Esophagus muscularis mucosa (tissue), 4 donors: ENCODE measurements at regions not wholly inside any gene's neighbourhood (a gene's known extent, or its start where the extent isn't known, plus 50 kb on each side); places are given as distances from the start of the nearest gene placed in this dataset.

Source experiments
- DNase-seq: peaks from one replicate; pipeline ENCODE4 v3.0.0-alpha.2; 2017; ENCODE audit errors: extremely low spot score
- H3K27ac ChIP-seq, 4 donors: fragments of 200-600 bp; sonication (generic); replicated peaks in 1 of 4; 1 replicate in 3 of 4; 2 replicates in 1 of 4; pipeline ENCODE4 v1.5.1; 2016 to 2019; ENCODE audit warnings: mild to moderate bottlenecking in 1 of 4
- H3K27me3 ChIP-seq, 4 donors: fragments of 200-600 bp; sonication (generic); one replicate each; pipeline versions ENCODE4 v1.5.1 to v1.6.0; 2016 to 2019
- H3K36me3 ChIP-seq, 4 donors: fragments of 200-600 bp; sonication (generic); one replicate each; pipeline ENCODE4 v1.5.1; 2016 to 2019
- H3K4me1 ChIP-seq, 4 donors: fragments of 200-600 bp; sonication (generic); one replicate each; pipeline ENCODE4 v1.5.1; 2016 to 2019
- H3K4me3 ChIP-seq, 4 donors: fragments of 200-600 bp; sonication (generic); 1 replicate in 2 of 4; 2 replicates in 2 of 4; pipeline ENCODE4 v1.5.1; 2016 to 2019; ENCODE audit warnings: mild to moderate bottlenecking in 4 of 4, moderate library complexity in 1 of 4
- H3K9me3 ChIP-seq, 4 donors: fragments of 200-600 bp; sonication (generic); 1 replicate in 3 of 4; 2 replicates in 1 of 4; pipeline ENCODE4 v1.5.1; 2016 to 2019
- CTCF ChIP-seq, 3 experiments: fragments of 200-600 bp in 2 of 3; fragments of 450-650 bp in 1 of 3; sonication (generic) in 2 of 3; IDR thresholded peaks; one replicate each; pipeline ENCODE4 v1.5.1; 2017 to 2019; ENCODE audit warnings: antibody characterized with exemption in 3 of 3, mild to moderate bottlenecking in 2 of 3, moderate library complexity in 1 of 3
- EP300 ChIP-seq: sonication (generic); formaldehyde crosslinking; IDR thresholded peaks from one replicate; pipeline ENCODE4 v1.6.1; 2017; ENCODE audit warnings: antibody characterized with exemption
- POLR2A ChIP-seq: fragments of 450-650 bp; IDR thresholded peaks from one replicate; pipeline ENCODE4 v1.6.1; 2017; ENCODE audit warnings: antibody characterized with exemption, moderate library complexity, mild to moderate bottlenecking, low read depth
- POLR2AphosphoS5 ChIP-seq, 2 donors: sonication (generic); formaldehyde crosslinking; IDR thresholded peaks; one replicate each; pipeline ENCODE4 v1.6.1; 2017; ENCODE audit warnings: antibody characterized with exemption in 2 of 2
- WGBS: methylation state at CpG from one replicate; pipeline ENCODE4 v1.1.5; 2018; 5-methylcytosine and 5-hydroxymethylcytosine counted together
- intact Hi-C: fragments of 100-400 bp; cut with DNase I; formaldehyde crosslinking; loops from one replicate; pipeline ENCODE4 v1.15.1; 2023

GRCh38 chr16:85983064-85983463, 84.1 kb downstream of the IRF8 start:
- Histone ChIP-seq H3K4me1 (peaks cover 0 to 5% (median 4%) of the 10 kb centered on the region in 4 donors), H3K27me3 (peaks cover 0 to 23% (median 0%) of the 10 kb centered on the region in 4 donors), H3K36me3 (no peaks in the 10 kb centered on the region), H3K4me3 (no peak overlapping the region), H3K9me3 (no peaks in the 10 kb centered on the region), H3K27ac (no peak overlapping the region)
- WGBS: 81% methylated on average over 3 of the region's 12 CpGs
- TF ChIP-seq CTCF (IDR thresholded peaks at IDR 0.05) (no peak), POLR2A (no peak), POLR2AphosphoS5 (IDR thresholded peaks at IDR 0.05) (no peak), EP300 (no peak)
- DNase-seq: no peak
- intact Hi-C loops: no loop called here

GRCh38 chr16:85983606-85984230, 84.8 kb downstream of the IRF8 start:
- no peak for DNase-seq
- no peaks in the 10 kb centered on the region for H3K9me3 ChIP-seq
- no peak overlapping the region for H3K4me3 ChIP-seq
- intact Hi-C loops: no loop called here
- no peak overlapping the region for H3K27ac ChIP-seq
- H3K4me1 ChIP-seq: peaks cover 0 to 5% (median 4%) of the 10 kb centered on the region in 4 donors
- TF ChIP-seq POLR2A (no peak), EP300 (no peak)
- H3K36me3 ChIP-seq: no peaks in the 10 kb centered on the region
- H3K27me3 ChIP-seq: peaks cover 0 to 19% (median 0%) of the 10 kb centered on the region in 4 donors
- WGBS: 70% methylated on average over 16 of the region's 20 CpGs

- intact Hi-C loops: no loop called here
- no peaks in the 10 kb centered on the region for H3K9me3 ChIP-seq
- TF ChIP-seq POLR2A (no peak), EP300 (no peak), POLR2AphosphoS5 (IDR thresholded peaks at IDR 0.05) (no peak), CTCF (IDR thresholded peaks at IDR 0.05) (no peak)
- H3K27ac ChIP-seq: no peak overlapping the region
- 80% methylated on average over 14 of the region's 14 CpGs for WGBS
- no peak overlapping the region for H3K4me3 ChIP-seq
- peaks cover 0 to 5% (median 4%) of the 10 kb centered on the region in 4 donors for H3K4me1 ChIP-seq
- H3K27me3 ChIP-seq: peaks cover 0 to 20% (median 0%) of the 10 kb centered on the region in 4 donors
- no peak for DNase-seq
- no peaks in the 10 kb centered on the region for H3K36me3 ChIP-seq
Observed at GRCh38 chr16:85984231-85984880, 85.4 kb downstream of the IRF8 start.

GRCh38 chr16:85984947-85985451, 86.0 kb downstream of the IRF8 start:
- Histone ChIP-seq H3K27me3 (peaks cover 0 to 26% (median 0%) of the 10 kb centered on the region in 4 donors), H3K27ac (no peak overlapping the region), H3K4me1 (peaks cover 0 to 5% (median 4%) of the 10 kb centered on the region in 4 donors), H3K9me3 (no peaks in the 10 kb centered on the region), H3K4me3 (no peak overlapping the region), H3K36me3 (no peaks in the 10 kb centered on the region)
- intact Hi-C loops: no loop called here
- no peak for DNase-seq
- 37% methylated on average over 15 of the region's 20 CpGs for WGBS
- TF ChIP-seq CTCF (IDR thresholded peaks at IDR 0.05): no peak
- no peak for TF ChIP-seq EP300
- TF ChIP-seq POLR2AphosphoS5 (IDR thresholded peaks at IDR 0.05): no peak
- TF ChIP-seq POLR2A: no peak

GRCh38 chr16:85986931-85987749, 88.2 kb downstream of the IRF8 start:
- peaks cover 0 to 5% (median 4%) of the 10 kb centered on the region in 4 donors for H3K4me1 ChIP-seq
- intact Hi-C loops: loop anchor here (1.0 kb wide), 1 partner anchor 166 kb away; no protein-coding TSS in a partner anchor
- H3K27ac ChIP-seq: no peak overlapping the region
- no peaks in the 10 kb centered on the region for H3K36me3 ChIP-seq
- TF ChIP-seq CTCF (IDR thresholded peaks at IDR 0.05): peak; percentile 14 to 69 (median 64)
- no peak for TF ChIP-seq POLR2AphosphoS5 (IDR thresholded peaks at IDR 0.05)
- no peak for TF ChIP-seq POLR2A
- TF ChIP-seq EP300: no peak
- peak overlapping the region in 2 of 4 donors; percentile 17 to 30 for H3K4me3 ChIP-seq
- WGBS: 73% methylated on average over 8 of the region's 12 CpGs
- H3K9me3 ChIP-seq: no peaks in the 10 kb centered on the region
- DNase-seq: no peak
- H3K27me3 ChIP-seq: peaks cover 0 to 26% (median 0%) of the 10 kb centered on the region in 4 donors
